ENCODE measurements at regions not wholly inside any gene's neighbourhood (a gene's known extent, or its start where the extent isn't known, plus 50 kb on each side); places are given as distances from the start of the nearest gene placed in this dataset.

GRCh38 chr5:73282923-73283322 is 109.9 kb downstream of the TMEM174 start:
- peak overlapping the region; percentile 59 to 82 (median 76) for H3K27ac Mint-ChIP-seq
- H3K4me3 Mint-ChIP-seq: peak overlapping the region in 2 of 3 experiments; percentile 16 to 33
- peaks cover 56% of the 10 kb centered on the region for H3K4me1 Mint-ChIP-seq
- no peaks in the 10 kb centered on the region for H3K9me3 Mint-ChIP-seq
- TF ChIP-seq CTCF (IDR thresholded peaks at IDR 0.05; ENCODE audit: unreplicated experiment in 3 of 3): no peak
- peaks cover 40% of the 10 kb centered on the region for H3K27me3 Mint-ChIP-seq (ENCODE audit: low read depth)
- H3K36me3 Mint-ChIP-seq (ENCODE audit: low read depth): no peaks in the 10 kb centered on the region

GRCh38 chr5:73282383-73282782 is 109.4 kb downstream of the TMEM174 start:
- H3K4me3 Mint-ChIP-seq: no peak overlapping the region
- H3K4me1 Mint-ChIP-seq: peaks cover 62% of the 10 kb centered on the region
- TF ChIP-seq CTCF (IDR thresholded peaks at IDR 0.05; ENCODE audit: unreplicated experiment in 3 of 3): no peak
- no peaks in the 10 kb centered on the region for H3K36me3 Mint-ChIP-seq (ENCODE audit: low read depth)
- no peaks in the 10 kb centered on the region for H3K9me3 Mint-ChIP-seq
- H3K27ac Mint-ChIP-seq: peak overlapping the region; percentile 59 to 82 (median 76)
- H3K27me3 Mint-ChIP-seq (ENCODE audit: low read depth): peaks cover 43% of the 10 kb centered on the region

DNA sequence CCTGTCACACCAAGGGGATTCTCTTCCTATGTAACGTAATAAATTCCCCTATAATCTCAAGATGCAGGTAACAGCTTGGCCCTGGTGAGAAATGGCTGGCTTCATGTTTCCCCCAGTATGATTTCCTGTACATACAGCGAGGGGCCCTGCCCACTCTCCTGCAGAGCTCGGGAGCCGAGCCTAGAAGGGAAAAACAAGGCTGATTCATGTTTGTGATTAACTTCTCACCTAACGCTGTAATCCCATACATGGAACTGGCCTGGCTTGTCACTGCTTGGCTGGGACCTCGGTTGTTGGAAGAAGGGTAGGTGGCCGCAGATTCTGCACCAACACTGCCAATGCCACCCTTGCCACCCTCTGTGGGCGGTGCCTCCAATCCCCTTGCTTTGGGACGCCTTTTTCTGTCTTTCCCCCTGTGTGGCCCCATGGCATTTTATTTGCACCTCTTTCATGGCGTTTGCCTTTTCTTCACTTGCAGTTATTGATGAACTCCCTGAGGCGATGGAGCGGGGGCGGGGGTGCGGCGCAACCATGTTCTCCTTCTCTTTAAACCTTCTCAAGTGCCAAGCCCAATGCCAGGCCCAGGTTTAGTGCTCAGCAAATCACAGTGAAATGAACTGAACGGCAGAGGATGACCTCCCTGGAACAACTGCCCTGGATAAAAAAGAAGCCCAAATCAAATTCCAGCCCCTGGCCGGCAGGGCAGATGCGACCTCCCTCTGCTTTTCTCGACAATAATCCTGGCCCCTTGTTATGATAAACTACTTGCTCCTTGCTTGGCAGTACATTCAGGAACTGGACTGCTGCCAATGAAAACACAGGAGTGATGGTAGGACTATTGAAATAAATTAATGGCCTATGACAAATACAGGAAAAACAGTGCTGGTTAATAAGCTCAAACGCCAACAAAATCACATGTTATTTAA is 108.1 kb downstream of the TMEM174 start:
- TF ChIP-seq CTCF (IDR thresholded peaks at IDR 0.05; ENCODE audit: unreplicated experiment in 3 of 3): no peak
- H3K4me1 Mint-ChIP-seq: peaks cover 69% of the 10 kb centered on the region

GRCh38 chr5:73280386-73280785 is 107.4 kb downstream of the TMEM174 start:
- peaks cover 74% of the 10 kb centered on the region for H3K4me1 Mint-ChIP-seq
- H3K27me3 Mint-ChIP-seq (ENCODE audit: low read depth): peaks cover 41% of the 10 kb centered on the region
- H3K9me3 Mint-ChIP-seq: no peaks in the 10 kb centered on the region
- H3K27ac Mint-ChIP-seq: peak overlapping the region; percentile 65 to 82 (median 70)
- no peak for TF ChIP-seq CTCF (IDR thresholded peaks at IDR 0.05; ENCODE audit: unreplicated experiment in 3 of 3)
- no peaks in the 10 kb centered on the region for H3K36me3 Mint-ChIP-seq (ENCODE audit: low read depth)
- H3K4me3 Mint-ChIP-seq: peak overlapping the region in 2 of 3 experiments; percentile 1 to 47

More for the DNA sequence above, 108.1 kb downstream of the TMEM174 start:
- Mint-ChIP-seq H3K27me3 (ENCODE audit: low read depth) (peaks cover 41% of the 10 kb centered on the region), H3K36me3 (ENCODE audit: low read depth) (no peaks in the 10 kb centered on the region), H3K27ac (peak overlapping the region; percentile 65 to 84 (median 82)), H3K9me3 (no peaks in the 10 kb centered on the region), H3K4me3 (peak overlapping the region; percentile 12 to 23 (median 21))

- no peak for TF ChIP-seq CTCF (IDR thresholded peaks at IDR 0.05; ENCODE audit: unreplicated experiment in 3 of 3)
- Mint-ChIP-seq H3K4me3 (peak overlapping the region in 2 of 3 experiments; percentile 1 to 47), H3K27me3 (ENCODE audit: low read depth) (peaks cover 37% of the 10 kb centered on the region), H3K36me3 (ENCODE audit: low read depth) (no peaks in the 10 kb centered on the region), H3K4me1 (peaks cover 80% of the 10 kb centered on the region), H3K9me3 (no peaks in the 10 kb centered on the region), H3K27ac (peak overlapping the region; percentile 65 to 82 (median 70))
Observed at GRCh38 chr5:73279805-73280204, 106.8 kb downstream of the TMEM174 start.

Data from nephron (organoid).